C4-2B (cell line): ENCODE measurements at regions not wholly inside any gene's neighbourhood (a gene's known extent, or its start where the extent isn't known, plus 50 kb on each side); places are given as distances from the start of the nearest gene placed in this dataset.
"Not testable (repeated sequence)": the region's sequence is repeated elsewhere in the genome, so short reads cannot be mapped to it uniquely, and the experiment has no call there.

Source experiments
- H3K27ac ChIP-seq: fragments of 450-650 bp; 2 replicates; pipeline ENCODE4 v1.5.1; 2017
- CTCF ChIP-seq: fragments of 450-650 bp; conservative IDR thresholded peaks from 2 replicates; pipeline ENCODE4 v1.5.1; 2017; ENCODE audit warnings: mild to moderate bottlenecking
- ZFX ChIP-seq: fragments of 450-650 bp; IDR thresholded peaks from 2 replicates; pipeline ENCODE4 v1.6.1; 2017

GRCh38 chr4:17250591-17250990 is 261.3 kb downstream of the QDPR start:
- no peak for TF ChIP-seq ZFX
- no peak for TF ChIP-seq CTCF
- H3K27ac ChIP-seq, result no peak overlapping the region

DNA sequence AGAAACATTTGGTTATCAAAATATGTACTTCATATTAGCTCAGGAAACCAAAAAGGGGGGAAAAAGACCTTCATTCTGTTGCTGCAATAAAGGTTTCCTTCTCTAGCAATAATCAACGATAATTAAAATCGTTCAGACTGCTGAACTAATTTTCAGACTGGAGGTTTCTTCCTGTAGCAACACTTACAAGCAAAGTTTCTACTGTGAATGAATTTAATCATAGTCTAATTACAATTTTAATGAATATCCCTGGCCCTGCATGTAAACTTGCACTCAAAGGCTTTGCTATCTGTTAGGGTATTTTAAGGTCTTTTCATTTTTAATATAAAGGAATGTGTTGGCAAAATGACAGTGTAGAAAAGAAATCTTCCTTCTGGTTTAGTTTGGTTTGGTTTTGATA is 265.2 kb downstream of the QDPR start:
- no peak overlapping the region for H3K27ac ChIP-seq
- TF ChIP-seq CTCF (no peak), ZFX (no peak)

- no peak overlapping the region for H3K27ac ChIP-seq
- no peak for TF ChIP-seq CTCF
- TF ChIP-seq ZFX, result no peak
Measured at GRCh38 chr4:17241835-17242234, 270.1 kb downstream of the QDPR start.

GRCh38 chr4:17238633-17239032 is 273.3 kb downstream of the QDPR start:
- TF ChIP-seq CTCF, result no peak
- TF ChIP-seq ZFX, result no peak
- no peak overlapping the region for H3K27ac ChIP-seq

GRCh38 chr4:17236686-17237085 is 275.2 kb downstream of the QDPR start:
- no peak overlapping the region for H3K27ac ChIP-seq
- no peak for TF ChIP-seq CTCF
- TF ChIP-seq ZFX, result no peak

DNA sequence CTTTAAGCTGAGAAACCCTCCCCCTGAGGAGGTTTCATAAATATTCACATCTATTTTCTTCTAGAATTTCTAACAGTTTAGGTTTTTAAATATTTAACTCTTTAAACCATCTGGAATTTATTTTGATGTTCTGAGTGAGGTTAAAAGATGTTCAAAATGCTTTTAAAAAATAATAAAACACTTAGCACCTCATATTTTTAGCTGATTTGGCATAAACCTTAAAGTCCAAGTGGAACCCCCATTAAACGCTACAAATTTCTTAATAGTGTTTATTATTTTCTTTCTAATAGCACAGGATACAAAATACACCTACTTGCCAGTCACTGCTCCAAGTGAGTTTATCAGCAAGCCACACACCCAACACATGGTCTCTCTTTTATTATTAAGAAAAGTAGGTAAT is 277.2 kb downstream of the QDPR start:
- TF ChIP-seq CTCF (no peak), ZFX (no peak)
- H3K27ac ChIP-seq, result no peak overlapping the region

DNA sequence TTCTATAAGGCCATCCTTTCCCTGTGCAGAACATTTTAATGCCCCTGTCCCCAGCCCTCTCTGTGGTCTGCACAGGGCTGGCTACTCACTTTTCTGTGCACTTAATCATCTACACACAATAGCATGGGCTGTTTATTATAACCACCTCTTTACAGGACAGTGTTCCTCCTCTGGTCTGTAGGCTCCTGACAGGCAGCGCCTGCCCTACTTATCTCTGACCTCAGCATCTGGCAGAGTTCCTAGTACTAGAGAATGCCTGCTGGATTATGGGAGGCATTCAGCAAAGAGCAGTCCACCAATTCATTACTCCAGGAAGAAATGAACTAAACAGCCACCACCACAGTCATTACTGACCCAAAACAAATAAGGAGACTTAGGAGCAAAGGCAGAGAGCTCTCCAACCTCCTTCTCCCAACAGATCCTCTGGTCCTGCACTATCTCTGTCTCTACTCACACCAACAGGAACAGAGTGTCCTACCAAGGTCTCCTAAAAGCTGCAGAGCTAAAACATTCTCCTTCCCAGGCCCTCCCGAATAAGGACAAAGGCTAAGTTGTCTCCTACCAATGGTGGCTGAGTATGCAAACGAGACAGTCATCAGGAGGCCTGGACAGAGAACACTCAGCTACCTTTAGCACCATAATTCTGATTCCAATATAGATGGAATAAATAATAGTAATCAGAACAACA is 279.2 kb downstream of the QDPR start:
- no peak overlapping the region for H3K27ac ChIP-seq
- TF ChIP-seq ZFX (no peak), CTCF (no peak)

GRCh38 chr4:17231880-17232475 is 279.9 kb downstream of the QDPR start:
- not testable (repeated sequence) for H3K27ac ChIP-seq
